GM18517 (cell line): ENCODE measurements at regions not wholly inside any gene's neighbourhood (a gene's known extent, or its start where the extent isn't known, plus 50 kb on each side); places are given as distances from the start of the nearest gene placed in this dataset.
"Not testable (repeated sequence)": the region's sequence is repeated elsewhere in the genome, so short reads cannot be mapped to it uniquely, and the experiment has no call there.

Source experiments
- ATAC-seq: cut with Tn5 transposase; IDR thresholded peaks from one replicate; pipeline ENCODE4 v1.9.1; 2021; ENCODE audit warnings: mild to moderate bottlenecking, moderate library complexity; ENCODE audit not compliant: unreplicated experiment

- no peak for ATAC-seq
Measured at GRCh38 chr14:106790189-106791036, 1264.0 kb downstream of the TMEM121 start.

GRCh38 chr14:106792543-106792942, 1266.2 kb downstream of the TMEM121 start:
- ATAC-seq = no peak

DNA sequence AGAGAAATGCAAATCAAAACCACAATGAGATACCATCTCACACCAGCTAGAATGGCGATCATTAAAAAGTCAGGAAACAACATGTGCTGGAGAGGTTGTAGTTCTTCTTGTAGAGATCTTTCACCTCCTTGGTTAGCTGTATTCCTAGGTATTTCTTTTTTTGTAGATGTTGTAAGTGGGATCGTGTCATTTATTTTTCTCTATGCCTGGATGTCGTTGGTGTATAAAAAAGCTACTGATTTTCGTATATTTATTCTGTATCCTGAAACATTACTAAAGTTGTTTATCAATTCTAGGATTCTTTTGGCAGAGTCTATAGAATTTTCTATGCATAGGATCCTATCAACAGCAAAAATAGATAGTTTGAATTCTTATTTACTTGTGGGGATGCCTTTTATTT, 1271.8 kb downstream of the TMEM121 start:
- not testable (repeated sequence) for ATAC-seq

GRCh38 chr14:106802413-106803364, 1276.3 kb downstream of the TMEM121 start:
- no peak for ATAC-seq

- no peak for ATAC-seq
Measured at GRCh38 chr14:106803379-106803778, 1277.0 kb downstream of the TMEM121 start.

GRCh38 chr14:106807493-106807892, 1281.1 kb downstream of the TMEM121 start:
- ATAC-seq = no peak

GRCh38 chr14:106808458-106808857, 1282.1 kb downstream of the TMEM121 start:
- ATAC-seq = no peak

- ATAC-seq = no peak
Measured at GRCh38 chr14:106808907-106809306, 1282.5 kb downstream of the TMEM121 start.

- ATAC-seq = no peak
Measured at GRCh38 chr14:106809615-106810014, 1283.2 kb downstream of the TMEM121 start.

- ATAC-seq = not testable (repeated sequence)
Measured at GRCh38 chr14:106810168-106810567, 1283.8 kb downstream of the TMEM121 start.

DNA sequence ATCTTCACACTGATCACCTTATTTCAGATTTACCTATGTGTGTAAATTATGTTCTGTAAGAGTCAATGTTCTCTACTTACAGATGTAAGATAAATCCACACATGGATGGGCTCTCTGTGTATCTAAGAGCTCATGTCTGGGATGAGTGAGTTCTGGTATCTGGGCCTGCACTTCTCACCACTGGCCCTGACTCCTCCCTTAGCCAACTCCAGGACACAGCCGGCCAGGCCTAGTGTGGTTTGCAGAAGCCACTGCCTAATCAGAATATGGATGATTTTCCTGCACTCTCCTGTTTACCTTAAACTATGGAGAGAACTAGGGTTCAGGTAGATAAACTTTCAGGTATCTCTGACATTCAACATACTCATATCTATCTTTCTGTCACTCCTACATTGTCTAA, 1284.8 kb downstream of the TMEM121 start:
- ATAC-seq = no peak

DNA sequence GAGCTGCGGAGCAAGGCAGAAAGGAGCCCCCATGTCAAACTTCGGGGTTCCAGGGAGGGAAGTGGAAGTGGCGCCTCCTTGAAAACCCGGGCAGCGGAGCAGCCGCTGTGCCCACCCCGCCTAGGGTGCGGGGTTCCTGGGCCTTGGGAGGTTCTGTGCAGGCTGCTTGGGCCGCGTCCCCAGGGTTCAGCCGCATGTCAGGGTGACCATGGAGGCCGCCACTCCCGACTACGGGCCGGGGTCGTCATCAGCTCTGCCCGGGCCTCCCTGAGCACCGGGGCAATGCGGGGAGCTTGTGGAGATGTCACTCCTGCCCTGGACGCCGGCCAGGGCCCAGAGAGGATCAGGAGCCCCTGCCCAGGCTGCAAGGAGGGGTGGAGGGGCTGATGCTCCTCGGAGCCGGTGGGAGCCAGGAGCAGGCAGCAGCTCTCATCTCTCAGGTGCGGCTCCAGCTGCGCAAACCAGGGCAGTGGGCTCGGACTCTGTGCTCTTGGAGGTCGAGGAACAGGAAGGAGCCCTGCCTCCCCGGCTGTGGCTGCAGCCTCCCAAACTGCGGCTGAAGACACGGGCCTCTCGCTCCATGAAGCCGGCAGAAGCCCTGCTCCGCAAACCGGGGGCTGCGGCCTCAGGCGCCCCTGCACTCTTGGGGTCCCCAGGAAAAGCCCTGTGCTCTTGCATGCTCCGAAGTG, 1286.5 kb downstream of the TMEM121 start:
- no peak for ATAC-seq

GRCh38 chr14:106813477-106813823, 1287.1 kb downstream of the TMEM121 start:
- no peak for ATAC-seq

- no peak for ATAC-seq
Measured at GRCh38 chr14:106820119-106820518, 1293.7 kb downstream of the TMEM121 start.

GRCh38 chr14:106821119-106821518, 1294.7 kb downstream of the TMEM121 start:
- no peak for ATAC-seq

DNA sequence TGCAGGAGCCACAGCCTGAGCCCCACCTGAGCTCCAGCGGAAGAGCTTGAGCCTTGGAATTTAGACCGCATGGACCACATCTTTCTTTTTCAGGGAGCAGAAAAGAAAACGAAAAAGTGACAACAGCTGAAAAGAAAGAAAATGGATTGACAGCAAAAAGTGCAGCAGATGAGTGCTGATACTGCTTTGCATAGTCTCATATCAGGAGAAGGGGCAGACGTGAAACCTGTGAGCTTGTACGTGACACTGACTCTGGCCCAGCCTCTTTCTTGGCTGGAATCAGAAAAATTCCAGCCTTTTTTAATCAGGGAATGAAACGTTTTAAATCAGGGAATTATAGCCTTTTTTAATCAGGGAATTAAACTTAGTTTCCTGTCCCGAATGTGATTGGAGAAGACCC, 1296.5 kb downstream of the TMEM121 start:
- no peak for ATAC-seq

DNA sequence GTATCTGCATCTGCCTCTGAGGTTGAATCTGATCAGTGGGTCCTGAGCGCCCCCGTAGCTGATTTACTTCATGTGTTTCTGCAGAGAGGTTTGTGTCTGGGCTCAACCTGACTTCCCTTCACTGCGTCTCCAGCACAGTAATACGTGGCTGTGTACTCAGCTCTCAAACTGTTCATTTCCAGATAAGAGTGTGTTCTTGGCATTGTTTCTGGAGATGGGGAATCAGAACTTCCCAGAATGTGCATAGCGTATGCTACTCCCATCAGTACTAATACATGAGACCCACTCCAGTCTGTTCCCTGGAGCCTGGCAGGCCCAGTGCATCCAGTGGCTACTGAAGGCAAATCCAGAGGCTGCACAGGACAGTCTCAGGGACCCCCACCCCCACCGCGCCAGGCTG, 1297.2 kb downstream of the TMEM121 start:
- ATAC-seq = no peak

DNA sequence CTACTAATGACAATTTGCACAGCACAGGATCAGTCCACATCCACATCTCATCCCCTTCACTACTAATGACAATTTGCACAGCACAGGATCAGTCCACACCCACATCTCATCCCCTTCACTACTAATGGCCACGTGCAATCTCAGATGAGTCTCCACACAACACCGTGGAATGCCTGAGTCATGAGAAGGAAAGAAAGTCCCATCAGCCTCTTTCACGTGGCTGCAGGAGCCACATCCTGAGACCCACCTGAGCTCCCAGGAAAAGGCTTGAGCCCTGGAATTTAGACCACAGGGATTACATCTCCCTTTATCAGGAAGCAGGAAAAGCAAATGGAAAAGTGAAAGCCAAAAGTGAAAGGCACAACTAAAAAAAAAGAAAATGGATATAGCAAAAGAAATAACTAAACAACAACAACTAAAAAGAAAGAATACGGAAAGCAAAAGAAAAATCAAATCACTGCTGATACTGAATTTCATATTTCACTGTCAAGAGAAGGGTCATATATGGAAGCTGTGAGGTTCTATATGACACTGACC, 1300.5 kb downstream of the TMEM121 start:
- ATAC-seq = no peak

DNA sequence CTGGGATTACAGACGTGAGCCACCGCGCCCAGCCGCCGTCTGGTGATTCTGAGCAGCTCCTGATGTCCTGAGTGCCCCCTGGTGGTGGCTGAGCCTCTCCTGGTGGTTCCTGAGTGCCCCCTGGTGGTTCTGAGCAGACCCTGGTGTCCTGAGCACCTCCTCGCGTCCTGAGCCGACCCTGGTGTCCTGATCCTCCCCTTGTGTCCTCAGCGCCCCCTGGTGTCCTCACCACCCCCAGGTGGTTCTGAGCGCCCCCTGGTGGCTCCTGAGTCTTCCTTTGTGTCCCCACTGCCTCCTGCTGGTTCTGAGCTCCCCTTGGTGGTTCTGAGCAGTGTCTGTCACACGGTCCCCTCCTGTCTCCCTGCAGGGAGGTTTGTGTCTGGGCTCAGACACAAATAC, 1304.9 kb downstream of the TMEM121 start:
- no peak for ATAC-seq

DNA sequence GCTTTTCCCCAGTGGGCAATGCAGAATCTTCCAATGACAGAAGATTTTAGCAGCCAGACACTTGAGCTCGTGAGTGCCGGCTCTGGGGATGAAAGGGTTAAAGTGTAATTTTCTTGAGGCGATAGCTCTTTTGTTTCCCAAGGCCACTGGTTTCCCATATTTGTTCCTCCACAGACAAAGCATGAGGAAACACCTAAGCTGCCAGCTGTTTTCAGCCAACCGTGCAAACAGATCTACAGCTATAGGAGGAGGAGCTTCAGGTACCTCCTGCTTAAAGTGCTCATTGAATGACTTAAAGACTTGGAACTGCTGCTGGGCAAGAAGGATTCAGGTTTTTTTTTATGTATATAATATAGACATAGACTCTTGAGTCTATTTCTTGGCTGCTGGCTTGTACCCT, 1311.5 kb downstream of the TMEM121 start:
- no peak for ATAC-seq
